ENCODE measurements at regions not wholly inside any gene's neighbourhood (a gene's known extent, or its start where the extent isn't known, plus 50 kb on each side); places are given as distances from the start of the nearest gene placed in this dataset.

GRCh38 chr4:108237693-108238092 is 69.0 kb upstream of the LEF1 start:
- no peaks in the 10 kb centered on the region for H3K4me1 ChIP-seq
- no peak overlapping the region for H3K27ac ChIP-seq
- H3K9me3 ChIP-seq: no peaks in the 10 kb centered on the region
- H3K36me3 ChIP-seq: no peaks in the 10 kb centered on the region
- DNase-seq: no peak
- no peak overlapping the region for H3K4me3 ChIP-seq
- TF ChIP-seq POLR2A (IDR thresholded peaks at IDR 0.05) (no peak), CTCF (IDR thresholded peaks at IDR 0.05) (no peak)
- no peaks in the 10 kb centered on the region for H3K27me3 ChIP-seq

GRCh38 chr4:108236264-108236663 is 67.5 kb upstream of the LEF1 start:
- no peak for TF ChIP-seq POLR2A (IDR thresholded peaks at IDR 0.05)
- TF ChIP-seq CTCF (IDR thresholded peaks at IDR 0.05): no peak

GRCh38 chr4:108227923-108228322 is 59.2 kb upstream of the LEF1 start:
- TF ChIP-seq CTCF (IDR thresholded peaks at IDR 0.05): no peak
- no peak for TF ChIP-seq POLR2A (IDR thresholded peaks at IDR 0.05)
- Histone ChIP-seq H3K27me3 (no peaks in the 10 kb centered on the region), H3K4me3 (no peak overlapping the region), H3K36me3 (no peaks in the 10 kb centered on the region), H3K27ac (no peak overlapping the region), H3K9me3 (no peaks in the 10 kb centered on the region), H3K4me1 (no peaks in the 10 kb centered on the region)
- no peak for DNase-seq

More at GRCh38 chr4:108236264-108236663, 67.5 kb upstream of the LEF1 start:
- Histone ChIP-seq H3K27ac (no peak overlapping the region), H3K4me1 (no peaks in the 10 kb centered on the region), H3K36me3 (no peaks in the 10 kb centered on the region), H3K9me3 (no peaks in the 10 kb centered on the region), H3K27me3 (no peaks in the 10 kb centered on the region), H3K4me3 (no peak overlapping the region)
- DNase-seq: no peak

- no peak overlapping the region for H3K4me3 ChIP-seq
- H3K36me3 ChIP-seq: no peaks in the 10 kb centered on the region
- H3K9me3 ChIP-seq: no peaks in the 10 kb centered on the region
- no peaks in the 10 kb centered on the region for H3K27me3 ChIP-seq
- DNase-seq: no peak
- no peak overlapping the region for H3K27ac ChIP-seq
- TF ChIP-seq CTCF (IDR thresholded peaks at IDR 0.05): no peak
- TF ChIP-seq POLR2A (IDR thresholded peaks at IDR 0.05): no peak
- H3K4me1 ChIP-seq: no peaks in the 10 kb centered on the region
Observed at GRCh38 chr4:108224611-108225053, 55.9 kb upstream of the LEF1 start.

GRCh38 chr4:108223313-108223712 is 54.6 kb upstream of the LEF1 start:
- DNase-seq: no peak
- Histone ChIP-seq H3K4me3 (no peak overlapping the region), H3K4me1 (no peaks in the 10 kb centered on the region), H3K27ac (no peak overlapping the region), H3K27me3 (no peaks in the 10 kb centered on the region), H3K36me3 (no peaks in the 10 kb centered on the region), H3K9me3 (no peaks in the 10 kb centered on the region)
- TF ChIP-seq CTCF (IDR thresholded peaks at IDR 0.05) (no peak), POLR2A (IDR thresholded peaks at IDR 0.05) (no peak)

GRCh38 chr4:108219998-108220397 is 51.3 kb upstream of the LEF1 start:
- no peaks in the 10 kb centered on the region for H3K9me3 ChIP-seq
- H3K27ac ChIP-seq: no peak overlapping the region
- H3K4me1 ChIP-seq: no peaks in the 10 kb centered on the region
- H3K4me3 ChIP-seq: no peak overlapping the region
- no peak for TF ChIP-seq POLR2A (IDR thresholded peaks at IDR 0.05)
- TF ChIP-seq CTCF (IDR thresholded peaks at IDR 0.05): no peak
- DNase-seq: no peak
- no peaks in the 10 kb centered on the region for H3K27me3 ChIP-seq
- no peaks in the 10 kb centered on the region for H3K36me3 ChIP-seq
